ENCODE measurements at regions not wholly inside any gene's neighbourhood (a gene's known extent, or its start where the extent isn't known, plus 50 kb on each side); places are given as distances from the start of the nearest gene placed in this dataset.
"Not testable (repeated sequence)": the region's sequence is repeated elsewhere in the genome, so short reads cannot be mapped to it uniquely, and the experiment has no call there.

- intact Hi-C loops (cut with DNase I), result no loop called here
- no peak for DNase-seq (ENCODE audit: low spot score)
These were observed 311.8 kb upstream of the RGS6 start for GRCh38 chr14:71620401-71620800.

- no peak for DNase-seq (ENCODE audit: low spot score)
- intact Hi-C loops (cut with DNase I), result no loop called here
These were observed 311.0 kb upstream of the RGS6 start for GRCh38 chr14:71621276-71621675.

GRCh38 chr14:71621980-71622605 is 310.1 kb upstream of the RGS6 start:
- intact Hi-C loops (cut with DNase I), result no loop called here
- no peak for DNase-seq (ENCODE audit: low spot score)

GRCh38 chr14:71623939-71624338 is 308.3 kb upstream of the RGS6 start:
- intact Hi-C loops (cut with DNase I), result no loop called here

GRCh38 chr14:71625175-71625574 is 307.1 kb upstream of the RGS6 start:
- no peak for DNase-seq (ENCODE audit: low spot score)
- intact Hi-C loops (cut with DNase I), result no loop called here

More at GRCh38 chr14:71623939-71624338, 308.3 kb upstream of the RGS6 start:
- no peak for DNase-seq (ENCODE audit: low spot score)

- intact Hi-C loops (cut with DNase I), result no loop called here
- no peak for DNase-seq (ENCODE audit: low spot score)
These were observed 306.1 kb upstream of the RGS6 start for GRCh38 chr14:71625891-71626701.

GRCh38 chr14:71628433-71628832 is 303.8 kb upstream of the RGS6 start:
- intact Hi-C loops (cut with DNase I), result no loop called here
- no peak for DNase-seq (ENCODE audit: low spot score)

- intact Hi-C loops (cut with DNase I), result no loop called here
- DNase-seq (ENCODE audit: low spot score), result no peak
These were observed 303.0 kb upstream of the RGS6 start for GRCh38 chr14:71629250-71629649.

- intact Hi-C loops (cut with DNase I), result no loop called here
These were observed 302.3 kb upstream of the RGS6 start for GRCh38 chr14:71629765-71630492.

GRCh38 chr14:71631030-71631429 is 301.2 kb upstream of the RGS6 start:
- DNase-seq (ENCODE audit: low spot score); intact Hi-C loops (cut with DNase I): not testable (repeated sequence)

More at GRCh38 chr14:71629765-71630492, 302.3 kb upstream of the RGS6 start:
- DNase-seq (ENCODE audit: low spot score), result no peak

GRCh38 chr14:71632440-71632946 is 299.7 kb upstream of the RGS6 start:
- intact Hi-C loops (cut with DNase I), result no loop called here
- no peak for DNase-seq (ENCODE audit: low spot score)

- DNase-seq (ENCODE audit: low spot score), result no peak
- intact Hi-C loops (cut with DNase I), result no loop called here
These were observed 296.2 kb upstream of the RGS6 start for GRCh38 chr14:71636076-71636475.

GRCh38 chr14:71636820-71637471 is 295.3 kb upstream of the RGS6 start:
- intact Hi-C loops (cut with DNase I), result no loop called here
- no peak for DNase-seq (ENCODE audit: low spot score)

- no peak for DNase-seq (ENCODE audit: low spot score)
- intact Hi-C loops (cut with DNase I), result no loop called here
These were observed 293.6 kb upstream of the RGS6 start for GRCh38 chr14:71638523-71639196.

- intact Hi-C loops (cut with DNase I), result no loop called here
- DNase-seq (ENCODE audit: low spot score), result no peak
These were observed 289.5 kb upstream of the RGS6 start for GRCh38 chr14:71642715-71643114.

GRCh38 chr14:71645656-71646055 is 286.6 kb upstream of the RGS6 start:
- DNase-seq (ENCODE audit: low spot score), result no peak
- intact Hi-C loops (cut with DNase I), result loop anchor here in 1 of 2 donors (5.0 kb wide), 1 partner anchor 108 kb away; no protein-coding TSS in a partner anchor

- no peak for DNase-seq (ENCODE audit: low spot score)
- intact Hi-C loops (cut with DNase I), result loop anchor here in 1 of 2 donors (5.0 kb wide), 1 partner anchor 109 kb away; no protein-coding TSS in a partner anchor
These were observed 285.7 kb upstream of the RGS6 start for GRCh38 chr14:71646518-71646917.

- intact Hi-C loops (cut with DNase I), result loop anchor here in 1 of 2 donors (5.0 kb wide), 1 partner anchor 110 kb away; no protein-coding TSS in a partner anchor
- no peak for DNase-seq (ENCODE audit: low spot score)
These were observed 285.0 kb upstream of the RGS6 start for GRCh38 chr14:71647086-71647784.

All from posterior vena cava (tissue), 2 donors.